Lung (tissue), 11 donors: ENCODE measurements at regions not wholly inside any gene's neighbourhood (a gene's known extent, or its start where the extent isn't known, plus 50 kb on each side); places are given as distances from the start of the nearest gene placed in this dataset.
"Not testable (repeated sequence)": the region's sequence is repeated elsewhere in the genome, so short reads cannot be mapped to it uniquely, and the experiment has no call there.

ENCODE experiments used
- ATAC-seq: fragments of 200-7000 bp; cut with Tn5 transposase; one replicate; pipeline ENCODE4 v1.9.1; 2020; ENCODE audit warnings: moderate number of reproducible peaks; ENCODE audit not compliant: insufficient read depth, low FRiP score
- DNase-seq, 3 donors: peaks; one replicate each; pipeline ENCODE4 v3.0.0-alpha.2; 2013 to 2017
- H3K27ac ChIP-seq, 2 donors: one replicate each; pipeline ENCODE4 v1.5.1; 2013; ENCODE audit warnings: mild to moderate bottlenecking in 2 of 2, moderate library complexity in 2 of 2, control low read depth in 1 of 2, inconsistent platforms in 1 of 2, low read depth in 1 of 2, low read length in 1 of 2
- H3K27me3 ChIP-seq, 3 donors: one replicate each; pipeline ENCODE4 v1.5.1; 2013; ENCODE audit warnings: low read length in 2 of 3; ENCODE audit not compliant: control insufficient read depth in 3 of 3, insufficient read depth in 3 of 3
- H3K36me3 ChIP-seq, 4 donors: one replicate each; pipeline ENCODE4 v1.5.1; 2013; ENCODE audit warnings: low read length in 4 of 4, mild to moderate bottlenecking in 1 of 4, moderate library complexity in 1 of 4; ENCODE audit not compliant: control insufficient read depth in 4 of 4, insufficient read depth in 4 of 4
- H3K4me1 ChIP-seq, 5 donors: one replicate each; pipeline ENCODE4 v1.5.1; 2013; ENCODE audit warnings: low read length in 5 of 5, mild to moderate bottlenecking in 2 of 5, moderate library complexity in 1 of 5; ENCODE audit not compliant: control insufficient read depth in 5 of 5, insufficient read depth in 5 of 5
- H3K4me3 ChIP-seq: one replicate; pipeline ENCODE4 v1.5.1; 2013; ENCODE audit warnings: mild to moderate bottlenecking, control low read depth, moderate library complexity
- H3K9ac ChIP-seq, 2 donors: one replicate each; pipeline ENCODE4 v1.5.1; 2013; ENCODE audit warnings: low read length in 2 of 2, control low read depth in 1 of 2; ENCODE audit not compliant: insufficient read depth in 1 of 2
- H3K9me3 ChIP-seq, 4 donors: one replicate each; pipeline ENCODE4 v1.5.1; 2013; ENCODE audit warnings: low read length in 3 of 4, mild to moderate bottlenecking in 1 of 4, moderate library complexity in 1 of 4; ENCODE audit not compliant: control insufficient read depth in 4 of 4, insufficient read depth in 3 of 4
- CTCF ChIP-seq: IDR thresholded peaks from 2 replicates; pipeline ENCODE4 v1.5.1; 2012; ENCODE audit warnings: mild to moderate bottlenecking; ENCODE audit errors: control extremely low read depth, extremely low read depth
- WGBS, 2 donors: extraction: QIAGEN DNeasy Blood & Tissue Kit; methylation state at CpG; one replicate each; pipeline ENCODE4 v1.1.7; 2013; 5-methylcytosine and 5-hydroxymethylcytosine counted together
- donor health status: control.
- donor health status: control.
- donor health status: Bipolar disorder and iron deficiency.
- donor health status: healthy.
- donor health status: DM: yes; HTN: yes; CAD: no.

DNA sequence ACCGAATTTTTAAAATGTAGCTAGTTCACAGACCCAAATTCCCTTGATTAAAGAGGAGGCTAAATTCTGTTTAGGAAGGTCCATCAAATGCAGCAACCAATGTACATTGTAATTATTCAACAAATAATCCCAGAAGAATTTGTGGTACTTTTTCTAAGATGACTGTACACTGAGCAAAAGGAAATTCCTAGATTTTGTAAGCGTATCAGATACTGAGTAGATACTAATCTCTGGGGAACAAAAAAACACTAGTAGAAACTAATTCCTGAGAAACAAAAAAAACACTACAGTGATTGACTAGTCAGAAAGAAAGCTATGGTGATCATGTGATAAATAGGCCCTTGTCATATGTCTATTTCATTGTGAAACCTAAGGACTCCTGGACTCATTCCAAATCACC is 246.1 kb downstream of the PCDH17 start:
- no peak for TF ChIP-seq CTCF
- no peak overlapping the region for H3K27ac ChIP-seq
- no peak for DNase-seq
- H3K4me3 ChIP-seq: no peak overlapping the region
- no peak overlapping the region for H3K9ac ChIP-seq
- no peak for ATAC-seq
- peaks cover 0 to 5% (median 0%) of the 10 kb centered on the region in 5 donors for H3K4me1 ChIP-seq
- H3K27me3 ChIP-seq: no peaks in the 10 kb centered on the region
- WGBS, 2 donors: 88 to 92% methylated on average over 2 of the region's 2 CpGs
- H3K36me3 ChIP-seq: no peaks in the 10 kb centered on the region
- H3K9me3 ChIP-seq: no peaks in the 10 kb centered on the region

DNA sequence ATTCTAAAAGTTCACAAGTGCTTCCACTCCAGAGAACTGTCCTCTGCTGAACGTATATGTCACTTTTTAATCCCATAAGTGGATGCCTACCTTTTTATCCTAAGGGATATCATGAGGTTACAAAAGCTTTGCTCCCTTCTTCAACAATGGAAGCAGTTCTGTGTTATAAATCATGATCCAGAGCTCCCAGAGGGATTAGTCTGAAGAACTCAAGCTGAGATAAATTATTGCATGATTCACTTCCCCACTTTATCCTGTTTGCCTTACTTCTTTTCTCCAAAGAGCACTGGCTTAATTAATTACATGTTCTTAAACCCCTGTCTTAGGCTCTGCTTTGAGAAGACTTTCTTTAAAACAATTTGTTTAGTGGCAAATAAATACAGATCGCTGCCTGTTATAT is 246.7 kb downstream of the PCDH17 start:
- no peak for TF ChIP-seq CTCF
- Histone ChIP-seq H3K27ac (no peak overlapping the region), H3K9ac (no peak overlapping the region), H3K27me3 (no peaks in the 10 kb centered on the region), H3K4me1 (peaks cover 0 to 5% (median 0%) of the 10 kb centered on the region in 5 donors), H3K9me3 (no peaks in the 10 kb centered on the region), H3K4me3 (no peak overlapping the region), H3K36me3 (no peaks in the 10 kb centered on the region)
- WGBS, 2 donors: 68 to 75% methylated on average over 2 of the region's 2 CpGs
- ATAC-seq (no peak), DNase-seq (no peak)

DNA sequence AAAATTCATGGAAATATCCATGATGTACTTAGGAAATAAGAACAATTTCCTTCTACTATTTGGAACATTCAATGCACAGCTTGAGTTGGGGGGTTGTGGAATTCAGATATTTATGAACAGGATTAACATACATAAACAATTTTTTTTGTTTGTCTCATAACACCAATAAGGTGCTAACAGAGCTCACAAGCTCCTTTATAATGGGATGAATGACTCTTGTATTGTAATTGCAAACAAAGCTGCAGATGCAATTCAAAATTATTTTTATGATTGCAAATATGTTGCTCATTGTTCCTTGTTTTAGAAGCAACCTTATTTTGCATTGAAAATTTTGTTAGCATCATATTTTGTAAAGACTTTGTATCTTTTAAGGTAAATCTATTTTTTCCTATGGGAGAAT is 265.7 kb downstream of the PCDH17 start:
- ATAC-seq (no peak), DNase-seq (no peak)
- Histone ChIP-seq H3K36me3 (no peaks in the 10 kb centered on the region), H3K4me1 (no peaks in the 10 kb centered on the region), H3K27me3 (no peaks in the 10 kb centered on the region), H3K27ac (no peak overlapping the region), H3K9ac (no peak overlapping the region), H3K4me3 (no peak overlapping the region), H3K9me3 (no peaks in the 10 kb centered on the region)
- no peak for TF ChIP-seq CTCF

DNA sequence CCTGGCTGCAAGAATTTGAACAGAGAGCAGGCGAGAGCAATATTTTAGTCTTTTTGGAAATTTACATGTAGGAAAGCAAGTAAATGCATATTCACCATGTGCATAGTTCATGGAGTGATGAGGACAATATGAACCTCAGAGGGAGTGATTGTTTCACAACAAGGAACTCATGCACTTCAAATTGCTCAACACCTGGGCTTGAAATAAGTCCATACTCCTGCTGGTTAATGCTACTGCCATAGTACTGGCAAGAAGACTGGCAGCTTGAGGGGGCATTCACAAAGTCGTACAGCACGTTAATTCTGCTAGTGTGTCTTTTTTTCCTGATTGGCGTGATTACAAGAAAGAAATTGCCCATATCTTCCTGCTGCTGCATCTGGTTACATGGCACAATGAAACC is 267.6 kb downstream of the PCDH17 start:
- no peaks in the 10 kb centered on the region for H3K4me1 ChIP-seq
- no peak overlapping the region for H3K4me3 ChIP-seq
- H3K27ac ChIP-seq: no peak overlapping the region
- 86% methylated on average over 4 of the region's 4 CpGs for WGBS, 2 donors
- no peaks in the 10 kb centered on the region for H3K36me3 ChIP-seq
- H3K27me3 ChIP-seq: no peaks in the 10 kb centered on the region
- ATAC-seq: no peak
- no peaks in the 10 kb centered on the region for H3K9me3 ChIP-seq
- TF ChIP-seq CTCF: no peak
- DNase-seq: no peak
- no peak overlapping the region for H3K9ac ChIP-seq

DNA sequence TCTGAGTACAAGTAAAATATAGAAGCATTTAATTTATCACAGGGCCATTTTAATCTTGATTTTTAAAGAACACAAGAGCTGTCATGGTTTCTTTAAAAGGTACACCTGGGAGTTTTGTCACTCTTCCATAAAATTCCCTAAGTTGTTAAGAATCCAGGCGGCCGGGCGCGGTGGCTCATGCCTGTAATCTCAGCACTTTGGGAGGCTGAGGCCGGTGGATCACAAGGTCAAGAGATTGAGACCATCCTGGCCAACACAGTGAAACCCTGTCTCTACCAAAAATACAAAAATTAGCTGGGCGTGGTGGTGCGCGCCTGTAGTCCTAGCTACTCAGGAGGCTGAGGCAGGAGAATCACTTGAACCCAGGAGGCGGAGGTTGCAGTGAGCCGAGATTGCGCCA is 278.3 kb downstream of the PCDH17 start:
- H3K27me3 ChIP-seq, H3K4me1 ChIP-seq, H3K4me3 ChIP-seq, H3K9me3 ChIP-seq, ATAC-seq, H3K36me3 ChIP-seq, H3K27ac ChIP-seq, H3K9ac ChIP-seq, DNase-seq: not testable (repeated sequence)
- 91 to 97% methylated on average over 11 of the region's 11 CpGs for WGBS, 2 donors
